HS-27A (cell line): ENCODE measurements at regions not wholly inside any gene's neighbourhood (a gene's known extent, or its start where the extent isn't known, plus 50 kb on each side); places are given as distances from the start of the nearest gene placed in this dataset.
A peak's percentile ranks its signal among the peaks of the same experiment; 100 is the strongest.

Source experiments
- DNase-seq: peaks from one replicate; pipeline ENCODE4 v3.0.0-alpha.2; 2012; ENCODE audit warnings: low read depth, missing footprints

- no peak for DNase-seq
Measured at GRCh38 chr1:115233598-115233997, 104.5 kb downstream of the NGF start.

GRCh38 chr1:115230281-115230680 is 107.8 kb downstream of the NGF start:
- no peak for DNase-seq

- DNase-seq: no peak
Measured at GRCh38 chr1:115229016-115229415, 109.0 kb downstream of the NGF start.

GRCh38 chr1:115228191-115228590 is 109.9 kb downstream of the NGF start:
- DNase-seq: no peak

GRCh38 chr1:115227346-115228082 is 110.5 kb downstream of the NGF start:
- peak; percentile 68 for DNase-seq

GRCh38 chr1:115225993-115226685 is 111.9 kb downstream of the NGF start:
- no peak for DNase-seq

GRCh38 chr1:115224636-115225035 is 113.4 kb downstream of the NGF start:
- DNase-seq: no peak

- no peak for DNase-seq
Measured at GRCh38 chr1:115222616-115223402, 115.2 kb downstream of the NGF start.

- DNase-seq: no peak
Measured at GRCh38 chr1:115220340-115221270, 117.4 kb downstream of the NGF start.

GRCh38 chr1:115219927-115220326 is 118.1 kb downstream of the NGF start:
- no peak for DNase-seq

GRCh38 chr1:115218699-115219098 is 119.3 kb downstream of the NGF start:
- no peak for DNase-seq

- no peak for DNase-seq
Measured at GRCh38 chr1:115218034-115218405, 120.0 kb downstream of the NGF start.

- no peak for DNase-seq
Measured at GRCh38 chr1:115217150-115218033, 120.7 kb downstream of the NGF start.

GRCh38 chr1:115215703-115216521 is 122.1 kb downstream of the NGF start:
- DNase-seq: peak; percentile 27

GRCh38 chr1:115215110-115215509 is 122.9 kb downstream of the NGF start:
- no peak for DNase-seq

GRCh38 chr1:115214098-115214497 is 124.0 kb downstream of the NGF start:
- DNase-seq: no peak

- DNase-seq: no peak
Measured at GRCh38 chr1:115213130-115213529, 123.8 kb upstream of the TSPAN2 start.

- DNase-seq: no peak
Measured at GRCh38 chr1:115211071-115211745, 121.9 kb upstream of the TSPAN2 start.

GRCh38 chr1:115210302-115210711 is 121.0 kb upstream of the TSPAN2 start:
- DNase-seq: peak; percentile 87
